ENCODE measurements at regions not wholly inside any gene's neighbourhood (a gene's known extent, or its start where the extent isn't known, plus 50 kb on each side); places are given as distances from the start of the nearest gene placed in this dataset.

- no peaks in the 10 kb centered on the region for H3K9me3 ChIP-seq (replicated peaks in 1 of 11)
- no peaks in the 10 kb centered on the region for H3K27me3 ChIP-seq
- no peak overlapping the region for H3K9ac ChIP-seq
- H3K27ac ChIP-seq, result no peak overlapping the region
- H3K4me3 ChIP-seq, result no peak overlapping the region
- no peak for TF ChIP-seq Cebpa-rat (IDR thresholded peaks at IDR 0.05)
- H3K36me3 ChIP-seq, result no peaks in the 10 kb centered on the region
- H3K4me2 ChIP-seq, result no peak overlapping the region
- H3K4me1 ChIP-seq, result no peaks in the 10 kb centered on the region
- H4K20me1 ChIP-seq, result no peaks in the 10 kb centered on the region
These were observed 119.2 kb upstream of the ANK3 start for GRCh38 chr10:60508831-60509230.

- H3K4me2 ChIP-seq, result no peak overlapping the region
- H3K9ac ChIP-seq, result no peak overlapping the region
- no peaks in the 10 kb centered on the region for H3K9me3 ChIP-seq (replicated peaks in 1 of 11)
- H3K27ac ChIP-seq, result no peak overlapping the region
- H3K4me1 ChIP-seq, result no peaks in the 10 kb centered on the region
- no peaks in the 10 kb centered on the region for H3K27me3 ChIP-seq
- no peak for TF ChIP-seq Cebpa-rat (IDR thresholded peaks at IDR 0.05)
- H3K4me3 ChIP-seq, result no peak overlapping the region
- H3K36me3 ChIP-seq, result no peaks in the 10 kb centered on the region
- no peaks in the 10 kb centered on the region for H4K20me1 ChIP-seq
These were observed 118.4 kb upstream of the ANK3 start for GRCh38 chr10:60508037-60508436.

- Histone ChIP-seq H3K36me3 (no peaks in the 10 kb centered on the region), H3K27ac (no peak overlapping the region), H3K4me1 (no peaks in the 10 kb centered on the region), H3K27me3 (no peaks in the 10 kb centered on the region), H4K20me1 (no peaks in the 10 kb centered on the region), H3K4me2 (no peak overlapping the region), H3K9me3 (replicated peaks in 1 of 11) (no peaks in the 10 kb centered on the region), H3K9ac (no peak overlapping the region), H3K4me3 (no peak overlapping the region)
- no peak for TF ChIP-seq Cebpa-rat (IDR thresholded peaks at IDR 0.05)
These were observed 112.9 kb upstream of the ANK3 start for GRCh38 chr10:60502621-60503020.

- Histone ChIP-seq H3K27me3 (no peaks in the 10 kb centered on the region), H3K36me3 (no peaks in the 10 kb centered on the region), H3K27ac (no peak overlapping the region), H4K20me1 (no peaks in the 10 kb centered on the region), H3K9ac (no peak overlapping the region), H3K4me3 (no peak overlapping the region), H3K4me2 (no peak overlapping the region), H3K9me3 (replicated peaks in 1 of 11) (no peaks in the 10 kb centered on the region), H3K4me1 (no peaks in the 10 kb centered on the region)
- TF ChIP-seq Cebpa-rat (IDR thresholded peaks at IDR 0.05), result no peak
These were observed 109.3 kb upstream of the ANK3 start for GRCh38 chr10:60498985-60499384.

- Histone ChIP-seq H3K27ac (no peak overlapping the region), H3K4me1 (no peaks in the 10 kb centered on the region), H4K20me1 (no peaks in the 10 kb centered on the region), H3K4me3 (no peak overlapping the region), H3K9ac (no peak overlapping the region), H3K9me3 (replicated peaks in 1 of 11) (no peaks in the 10 kb centered on the region), H3K27me3 (no peaks in the 10 kb centered on the region), H3K36me3 (no peaks in the 10 kb centered on the region), H3K4me2 (no peak overlapping the region)
- TF ChIP-seq Cebpa-rat (IDR thresholded peaks at IDR 0.05), result no peak
These were observed 107.7 kb upstream of the ANK3 start for GRCh38 chr10:60497364-60497763.

GRCh38 chr10:60496181-60496580 is 106.5 kb upstream of the ANK3 start:
- Histone ChIP-seq H3K9me3 (replicated peaks in 1 of 11) (no peaks in the 10 kb centered on the region), H3K27ac (no peak overlapping the region), H3K9ac (no peak overlapping the region), H3K4me1 (no peaks in the 10 kb centered on the region), H3K36me3 (no peaks in the 10 kb centered on the region), H4K20me1 (no peaks in the 10 kb centered on the region), H3K4me2 (no peak overlapping the region), H3K27me3 (no peaks in the 10 kb centered on the region), H3K4me3 (no peak overlapping the region)
- TF ChIP-seq Cebpa-rat (IDR thresholded peaks at IDR 0.05), result no peak

- TF ChIP-seq Cebpa-rat (IDR thresholded peaks at IDR 0.05), result no peak
- Histone ChIP-seq H4K20me1 (no peaks in the 10 kb centered on the region), H3K27ac (no peak overlapping the region), H3K4me1 (no peaks in the 10 kb centered on the region), H3K9me3 (replicated peaks in 1 of 11) (no peaks in the 10 kb centered on the region), H3K36me3 (no peaks in the 10 kb centered on the region), H3K4me2 (no peak overlapping the region), H3K4me3 (no peak overlapping the region), H3K9ac (no peak overlapping the region), H3K27me3 (no peaks in the 10 kb centered on the region)
These were observed 105.8 kb upstream of the ANK3 start for GRCh38 chr10:60495338-60496055.

- no peak overlapping the region for H3K4me2 ChIP-seq
- no peak overlapping the region for H3K27ac ChIP-seq
- no peak overlapping the region for H3K9ac ChIP-seq
- H3K36me3 ChIP-seq, result no peaks in the 10 kb centered on the region
- no peaks in the 10 kb centered on the region for H3K9me3 ChIP-seq (replicated peaks in 1 of 11)
- no peaks in the 10 kb centered on the region for H3K4me1 ChIP-seq
- no peaks in the 10 kb centered on the region for H4K20me1 ChIP-seq
- H3K4me3 ChIP-seq, result no peak overlapping the region
- no peaks in the 10 kb centered on the region for H3K27me3 ChIP-seq
- no peak for TF ChIP-seq Cebpa-rat (IDR thresholded peaks at IDR 0.05)
These were observed 105.1 kb upstream of the ANK3 start for GRCh38 chr10:60494774-60495173.

GRCh38 chr10:60491162-60491561 is 101.5 kb upstream of the ANK3 start:
- Histone ChIP-seq H3K4me2 (no peak overlapping the region), H3K36me3 (no peaks in the 10 kb centered on the region), H3K9ac (no peak overlapping the region), H3K27me3 (no peaks in the 10 kb centered on the region), H3K4me1 (no peaks in the 10 kb centered on the region), H3K9me3 (replicated peaks in 1 of 11) (no peaks in the 10 kb centered on the region), H3K27ac (no peak overlapping the region), H3K4me3 (no peak overlapping the region), H4K20me1 (no peaks in the 10 kb centered on the region)
- TF ChIP-seq Cebpa-rat (IDR thresholded peaks at IDR 0.05), result no peak

- H3K9ac ChIP-seq, result no peak overlapping the region
- no peaks in the 10 kb centered on the region for H3K9me3 ChIP-seq (replicated peaks in 1 of 11)
- no peak for TF ChIP-seq Cebpa-rat (IDR thresholded peaks at IDR 0.05)
- no peaks in the 10 kb centered on the region for H3K4me1 ChIP-seq
- no peaks in the 10 kb centered on the region for H4K20me1 ChIP-seq
- no peak overlapping the region for H3K4me3 ChIP-seq
- H3K27me3 ChIP-seq, result no peaks in the 10 kb centered on the region
- H3K27ac ChIP-seq, result no peak overlapping the region
- H3K4me2 ChIP-seq, result no peak overlapping the region
- no peaks in the 10 kb centered on the region for H3K36me3 ChIP-seq
These were observed 100.3 kb upstream of the ANK3 start for GRCh38 chr10:60490013-60490412.
